WTC11 (cell line): ENCODE measurements at regions not wholly inside any gene's neighbourhood (a gene's known extent, or its start where the extent isn't known, plus 50 kb on each side); places are given as distances from the start of the nearest gene placed in this dataset.
"Not testable (repeated sequence)": the region's sequence is repeated elsewhere in the genome, so short reads cannot be mapped to it uniquely, and the experiment has no call there.

Source experiments
- ATAC-seq: fragments of 200-7000 bp; cut with Tn5 transposase; 2 replicates; pipeline ENCODE4 v1.10.0; 2021; ENCODE audit warnings: mild to moderate bottlenecking, moderate library complexity
- CTCF ChIA-PET: fragments of 300-600 bp; sonication (Branson Sonifier 250); formaldehyde crosslinking; loops from one replicate; lab custom pipeline; 2021; ENCODE audit warnings: antibody characterized with exemption; lab: Charles Lee
- POLR2A ChIA-PET: fragments of 350-600 bp; sonication (Branson Sonifier 250); formaldehyde crosslinking; loops from one replicate; lab custom pipeline; 2021; ENCODE audit warnings: antibody characterized with exemption; lab: Charles Lee
- DNase-seq: peaks from one replicate; pipeline ENCODE4 v3.0.0; 2021; ENCODE audit warnings: low spot score
- H3K27ac Mint-ChIP-seq: 2 replicates; pipeline ENCODE4 v1.8.0; 2021; ENCODE audit warnings: mixed read lengths
- H3K27me3 Mint-ChIP-seq: 2 replicates; pipeline ENCODE4 v1.8.0; 2021; ENCODE audit warnings: low read depth, mild to moderate bottlenecking, moderate library complexity, mixed read lengths
- H3K36me3 Mint-ChIP-seq: 2 replicates; pipeline ENCODE4 v1.8.0; 2021; ENCODE audit warnings: mixed read lengths
- H3K4me1 Mint-ChIP-seq: 2 replicates; pipeline ENCODE4 v1.8.0; 2022; ENCODE audit warnings: mixed read lengths
- H3K4me3 Mint-ChIP-seq: 2 replicates; pipeline ENCODE4 v1.8.0; 2021; ENCODE audit warnings: mild to moderate bottlenecking, moderate library complexity, mixed read lengths
- H3K9me3 Mint-ChIP-seq: 2 replicates; pipeline ENCODE4 v1.8.0; 2021; ENCODE audit warnings: mixed read lengths
- AFF4 ChIP-seq: sonication (generic); formaldehyde crosslinking; IDR thresholded peaks from 2 replicates; pipeline ENCODE4 v1.8.1; 2023; ENCODE audit warnings: mild to moderate bottlenecking, missing genetic modification reagents, borderline replicate concordance
- CTCF ChIP-seq: fragments of 200-600 bp; IDR thresholded peaks from 2 replicates; pipeline ENCODE4 v1.8.0; 2022; ENCODE audit warnings: antibody characterized with exemption
- ESRRA ChIP-seq: sonication (generic); formaldehyde crosslinking; IDR thresholded peaks from 2 replicates; pipeline ENCODE4 v1.8.1; 2022; ENCODE audit warnings: mild to moderate bottlenecking, missing genetic modification reagents, borderline replicate concordance
- ETV6 ChIP-seq: sonication (generic); formaldehyde crosslinking; IDR thresholded peaks from 2 replicates; pipeline ENCODE4 v1.8.1; 2022; ENCODE audit warnings: mild to moderate bottlenecking, missing genetic modification reagents
- FOXK1 ChIP-seq: sonication (generic); formaldehyde crosslinking; IDR thresholded peaks from 2 replicates; pipeline ENCODE4 v1.8.0; 2022; ENCODE audit warnings: mild to moderate bottlenecking, moderate library complexity, missing genetic modification reagents
- FOXP4 ChIP-seq: sonication (generic); formaldehyde crosslinking; IDR thresholded peaks from 2 replicates; pipeline ENCODE4 v1.8.0; 2022; ENCODE audit warnings: mild to moderate bottlenecking, missing genetic modification reagents
- HMGA2 ChIP-seq: fragments of 250-450 bp; sonication (Bioruptor Pico); IDR thresholded peaks from 2 replicates; pipeline ENCODE4 v1.4.0; 2021; ENCODE audit warnings: mild to moderate bottlenecking, moderate library complexity
- JAZF1 ChIP-seq: fragments of 250-450 bp; sonication (Bioruptor Pico); IDR thresholded peaks from 2 replicates; pipeline ENCODE4 v1.9.0; 2021; ENCODE audit warnings: moderate library complexity, mild to moderate bottlenecking, inconsistent platforms
- MXD4 ChIP-seq: fragments of 250-450 bp; sonication (Bioruptor Pico); IDR thresholded peaks from 2 replicates; pipeline ENCODE4 v1.8.0; 2021; ENCODE audit warnings: mild to moderate bottlenecking, moderate library complexity, borderline replicate concordance
- OVOL2 ChIP-seq: fragments of 250-450 bp; sonication (Bioruptor Pico); IDR thresholded peaks from 2 replicates; pipeline ENCODE4 v1.9.0; 2021; ENCODE audit warnings: mild to moderate bottlenecking, borderline replicate concordance
- RELA ChIP-seq: sonication (generic); formaldehyde crosslinking; IDR thresholded peaks from 2 replicates; pipeline ENCODE4 v1.8.1; 2022; ENCODE audit warnings: missing genetic modification reagents, mild to moderate bottlenecking, borderline replicate concordance
- SMAD4 ChIP-seq: sonication (generic); formaldehyde crosslinking; IDR thresholded peaks from 2 replicates; pipeline ENCODE4 v1.8.0; 2022; ENCODE audit warnings: mild to moderate bottlenecking, missing genetic modification reagents
- SOX15 ChIP-seq: fragments of 250-450 bp; sonication (Bioruptor Pico); IDR thresholded peaks from 2 replicates; pipeline ENCODE4 v1.9.0; 2021; ENCODE audit warnings: mild to moderate bottlenecking
- ZNF532 ChIP-seq: fragments of 250-450 bp; sonication (Bioruptor Pico); IDR thresholded peaks from 2 replicates; pipeline ENCODE4 v1.9.0; 2021; ENCODE audit warnings: mild to moderate bottlenecking, borderline replicate concordance
- ZSCAN18 ChIP-seq: fragments of 250-450 bp; sonication (Bioruptor Pico); IDR thresholded peaks from 2 replicates; pipeline ENCODE4 v2.1.2; 2022; ENCODE audit warnings: mild to moderate bottlenecking, moderate library complexity

GRCh38 chrX:6990552-6991193, 156.8 kb upstream of the STS start:
- no peak overlapping the region for H3K27ac Mint-ChIP-seq
- peaks cover 18% of the 10 kb centered on the region for H3K9me3 Mint-ChIP-seq
- H3K4me3 Mint-ChIP-seq, result no peak overlapping the region
- DNase-seq (no peak), ATAC-seq (no peak)
- H3K4me1 Mint-ChIP-seq, result peaks cover 39% of the 10 kb centered on the region
- TF ChIP-seq ESRRA (CRISPR knock-in tag) (no peak), MXD4 (CRISPR knock-in tag) (no peak), FOXP4 (CRISPR knock-in tag) (no peak), OVOL2 (CRISPR knock-in tag) (no peak), RELA (CRISPR knock-in tag) (no peak), HMGA2 (CRISPR knock-in tag) (no peak), SOX15 (no peak), JAZF1 (CRISPR knock-in tag) (no peak), AFF4 (CRISPR knock-in tag) (no peak), SMAD4 (CRISPR knock-in tag) (no peak), CTCF (no peak), ZSCAN18 (CRISPR knock-in tag) (no peak), FOXK1 (CRISPR knock-in tag) (no peak), ETV6 (CRISPR knock-in tag) (no peak)
- H3K27me3 Mint-ChIP-seq, result no peaks in the 10 kb centered on the region; the same call in 1 of the 2 replicates
- CTCF ChIA-PET, result no interaction called here
- peaks cover 16% of the 10 kb centered on the region for H3K36me3 Mint-ChIP-seq
- POLR2A ChIA-PET, result no interaction called here

GRCh38 chrX:6989858-6990257, 157.7 kb upstream of the STS start:
- Mint-ChIP-seq H3K27ac (no peak overlapping the region), H3K4me1 (peaks cover 41% of the 10 kb centered on the region), H3K4me3 (no peak overlapping the region), H3K27me3 (no peaks in the 10 kb centered on the region)
- no peak for ATAC-seq
- CTCF ChIA-PET, result no interaction called here
- no peak for TF ChIP-seq ZNF532
- TF ChIP-seq, all 79 proteins: peak for 0
- DNase-seq, result no peak
- Mint-ChIP-seq H3K9me3 (peaks cover 14% of the 10 kb centered on the region), H3K36me3 (peaks cover 12% of the 10 kb centered on the region)
- POLR2A ChIA-PET, result no interaction called here

- H3K27ac Mint-ChIP-seq, POLR2A ChIA-PET, DNase-seq, H3K36me3 Mint-ChIP-seq, ATAC-seq, H3K27me3 Mint-ChIP-seq, H3K4me3 Mint-ChIP-seq, H3K9me3 Mint-ChIP-seq, CTCF ChIA-PET: not testable (repeated sequence)
- H3K4me1 Mint-ChIP-seq, result peaks cover 41% of the 10 kb centered on the region
Measured at GRCh38 chrX:6988694-6989093, 158.8 kb upstream of the STS start.
